Cardiac septum (tissue), 1 donor: ENCODE measurements at regions not wholly inside any gene's neighbourhood (a gene's known extent, or its start where the extent isn't known, plus 50 kb on each side); places are given as distances from the start of the nearest gene placed in this dataset.
"Not testable (repeated sequence)": the region's sequence is repeated elsewhere in the genome, so short reads cannot be mapped to it uniquely, and the experiment has no call there.

Source experiments
- DNase-seq: peaks from one replicate; pipeline ENCODE4 v3.0.0-alpha.2; 2020; ENCODE audit warnings: low spot score
- intact Hi-C: fragments of 100-400 bp; cut with DNase I; formaldehyde crosslinking; loops from one replicate; pipeline ENCODE4 v1.14.0; 2022
- donor health status: DM: no; HTN: no; CAD: no.

GRCh38 chr5:39714036-39714698 is 289.4 kb upstream of the DAB2 start:
- no peak for DNase-seq
- intact Hi-C loops = loop anchor here (5.0 to 10.0 kb wide), 2 partner anchors 973 to 1021 kb away; no protein-coding TSS in a partner anchor

GRCh38 chr5:39713250-39713916 is 288.6 kb upstream of the DAB2 start:
- no peak for DNase-seq
- intact Hi-C loops = loop anchor here (5.0 to 10.0 kb wide), 2 partner anchors 974 to 1021 kb away; no protein-coding TSS in a partner anchor

- intact Hi-C loops = loop anchor here (5.0 to 10.0 kb wide), 2 partner anchors 975 to 1022 kb away; no protein-coding TSS in a partner anchor
- no peak for DNase-seq
Observed at GRCh38 chr5:39712316-39713249, 287.8 kb upstream of the DAB2 start.

GRCh38 chr5:39711821-39712220 is 287.0 kb upstream of the DAB2 start:
- intact Hi-C loops = loop anchor here (5.0 to 10.0 kb wide), 2 partner anchors 975 to 1023 kb away; no protein-coding TSS in a partner anchor
- no peak for DNase-seq

GRCh38 chr5:39709032-39709431 is 284.3 kb upstream of the DAB2 start:
- intact Hi-C loops = no loop called here
- DNase-seq = no peak

- intact Hi-C loops = no loop called here
- DNase-seq = no peak
Observed at GRCh38 chr5:39702928-39703327, 278.1 kb upstream of the DAB2 start.

GRCh38 chr5:39700523-39700922 is 275.7 kb upstream of the DAB2 start:
- intact Hi-C loops = no loop called here
- DNase-seq = no peak

GRCh38 chr5:39698838-39699560 is 274.2 kb upstream of the DAB2 start:
- DNase-seq = no peak
- intact Hi-C loops = no loop called here

- intact Hi-C loops = no loop called here
- no peak for DNase-seq
Observed at GRCh38 chr5:39697881-39698280, 273.1 kb upstream of the DAB2 start.

- no peak for DNase-seq
- intact Hi-C loops = no loop called here
Observed at GRCh38 chr5:39696672-39697398, 272.1 kb upstream of the DAB2 start.

GRCh38 chr5:39691993-39692392 is 267.2 kb upstream of the DAB2 start:
- no peak for DNase-seq
- intact Hi-C loops = no loop called here

GRCh38 chr5:39691136-39691535 is 266.4 kb upstream of the DAB2 start:
- no peak for DNase-seq
- intact Hi-C loops = no loop called here

GRCh38 chr5:39689919-39690318 is 265.1 kb upstream of the DAB2 start:
- DNase-seq = no peak
- intact Hi-C loops = no loop called here

GRCh38 chr5:39687924-39688323 is 263.1 kb upstream of the DAB2 start:
- DNase-seq, intact Hi-C loops: not testable (repeated sequence)

GRCh38 chr5:39680213-39680612 is 255.4 kb upstream of the DAB2 start:
- no peak for DNase-seq
- intact Hi-C loops = no loop called here

- no peak for DNase-seq
- intact Hi-C loops = no loop called here
Observed at GRCh38 chr5:39678534-39678933, 253.8 kb upstream of the DAB2 start.

- DNase-seq = no peak
- intact Hi-C loops = no loop called here
Observed at GRCh38 chr5:39675676-39676075, 250.9 kb upstream of the DAB2 start.

GRCh38 chr5:39674209-39675082 is 249.7 kb upstream of the DAB2 start:
- intact Hi-C loops = no loop called here

More at GRCh38 chr5:39674209-39675082, 249.7 kb upstream of the DAB2 start:
- no peak for DNase-seq
